HepG2 (cell line): ENCODE measurements at regions not wholly inside any gene's neighbourhood (a gene's known extent, or its start where the extent isn't known, plus 50 kb on each side); places are given as distances from the start of the nearest gene placed in this dataset.
A peak's percentile ranks its signal among the peaks of the same experiment; 100 is the strongest.

Experiments used
- BRCA1 ChIP-seq: sonication (generic); formaldehyde crosslinking; IDR thresholded peaks from 2 replicates; pipeline ENCODE4 v1.4.0; 2020; ENCODE audit warnings: missing genetic modification reagents
- FOSL2 ChIP-seq: sonication (generic); formaldehyde crosslinking; IDR thresholded peaks from 2 replicates; pipeline ENCODE4 v1.4.0; 2020; ENCODE audit warnings: missing genetic modification reagents
- GABPB1 ChIP-seq: IDR thresholded peaks from 2 replicates; pipeline ENCODE4 v1.6.1; 2016; ENCODE audit warnings: mild to moderate bottlenecking, missing genetic modification reagents, moderate library complexity, missing compliant biosample characterization
- HIVEP1 ChIP-seq: sonication (generic); formaldehyde crosslinking; IDR thresholded peaks from 2 replicates; pipeline ENCODE4 v1.4.0; 2020; ENCODE audit warnings: mild to moderate bottlenecking, missing genetic modification reagents
- NONO ChIP-seq, 2 experiments: fragments of 450-650 bp in 1 of 2; sonication (generic) in 1 of 2; formaldehyde crosslinking in 1 of 2; IDR thresholded peaks in 1 of 2; conservative IDR thresholded peaks in 1 of 2; 2 replicates each; pipeline versions ENCODE4 v1.6.1 to v1.8.0; 2017 to 2022; ENCODE audit warnings: mild to moderate bottlenecking in 1 of 2, missing genetic modification reagents in 1 of 2, moderate library complexity in 1 of 2
- TBP ChIP-seq: sonication (generic); formaldehyde crosslinking; IDR thresholded peaks from 2 replicates; pipeline ENCODE4 v1.5.0; 2020; ENCODE audit warnings: missing genetic modification reagents
- ZNF138 ChIP-seq: sonication (generic); formaldehyde crosslinking; IDR thresholded peaks from 2 replicates; pipeline ENCODE4 v1.5.0; 2020; ENCODE audit warnings: mild to moderate bottlenecking, low read depth, missing genetic modification reagents
- ZNF274 ChIP-seq: sonication (generic); formaldehyde crosslinking; IDR thresholded peaks from 2 replicates; pipeline ENCODE4 v1.5.1; 2020; ENCODE audit warnings: mild to moderate bottlenecking, missing genetic modification reagents
- ZNF484 ChIP-seq: sonication (generic); formaldehyde crosslinking; IDR thresholded peaks from 2 replicates; pipeline ENCODE4 v1.5.1; 2020; ENCODE audit warnings: mild to moderate bottlenecking, low read depth, missing genetic modification reagents, borderline replicate concordance
- ZSCAN25 ChIP-seq: sonication (generic); formaldehyde crosslinking; IDR thresholded peaks from 2 replicates; pipeline ENCODE4 v1.8.0; 2022; ENCODE audit warnings: mild to moderate bottlenecking, missing genetic modification reagents
- TF ChIP-seq, protein P1 (sequence below): sonication (generic); formaldehyde crosslinking; IDR thresholded peaks from 2 replicates; pipeline ENCODE4 v1.9.0; 2021; ENCODE audit warnings: mild to moderate bottlenecking, missing genetic modification reagents
- TF ChIP-seq, protein P2 (sequence below): sonication (generic); formaldehyde crosslinking; IDR thresholded peaks from 2 replicates; pipeline ENCODE4 v1.4.0; 2020; ENCODE audit warnings: mild to moderate bottlenecking, missing genetic modification reagents, borderline replicate concordance
- TF ChIP-seq, protein P3 (sequence below): IDR thresholded peaks from 2 replicates; pipeline ENCODE4 v1.6.1; 2016; ENCODE audit warnings: mild to moderate bottlenecking, missing biosample characterization, missing genetic modification reagents

GRCh38 chr13:26964278-26965250, 204.0 kb upstream of the GPR12 start (continued):
- TF ChIP-seq, protein P1, sequence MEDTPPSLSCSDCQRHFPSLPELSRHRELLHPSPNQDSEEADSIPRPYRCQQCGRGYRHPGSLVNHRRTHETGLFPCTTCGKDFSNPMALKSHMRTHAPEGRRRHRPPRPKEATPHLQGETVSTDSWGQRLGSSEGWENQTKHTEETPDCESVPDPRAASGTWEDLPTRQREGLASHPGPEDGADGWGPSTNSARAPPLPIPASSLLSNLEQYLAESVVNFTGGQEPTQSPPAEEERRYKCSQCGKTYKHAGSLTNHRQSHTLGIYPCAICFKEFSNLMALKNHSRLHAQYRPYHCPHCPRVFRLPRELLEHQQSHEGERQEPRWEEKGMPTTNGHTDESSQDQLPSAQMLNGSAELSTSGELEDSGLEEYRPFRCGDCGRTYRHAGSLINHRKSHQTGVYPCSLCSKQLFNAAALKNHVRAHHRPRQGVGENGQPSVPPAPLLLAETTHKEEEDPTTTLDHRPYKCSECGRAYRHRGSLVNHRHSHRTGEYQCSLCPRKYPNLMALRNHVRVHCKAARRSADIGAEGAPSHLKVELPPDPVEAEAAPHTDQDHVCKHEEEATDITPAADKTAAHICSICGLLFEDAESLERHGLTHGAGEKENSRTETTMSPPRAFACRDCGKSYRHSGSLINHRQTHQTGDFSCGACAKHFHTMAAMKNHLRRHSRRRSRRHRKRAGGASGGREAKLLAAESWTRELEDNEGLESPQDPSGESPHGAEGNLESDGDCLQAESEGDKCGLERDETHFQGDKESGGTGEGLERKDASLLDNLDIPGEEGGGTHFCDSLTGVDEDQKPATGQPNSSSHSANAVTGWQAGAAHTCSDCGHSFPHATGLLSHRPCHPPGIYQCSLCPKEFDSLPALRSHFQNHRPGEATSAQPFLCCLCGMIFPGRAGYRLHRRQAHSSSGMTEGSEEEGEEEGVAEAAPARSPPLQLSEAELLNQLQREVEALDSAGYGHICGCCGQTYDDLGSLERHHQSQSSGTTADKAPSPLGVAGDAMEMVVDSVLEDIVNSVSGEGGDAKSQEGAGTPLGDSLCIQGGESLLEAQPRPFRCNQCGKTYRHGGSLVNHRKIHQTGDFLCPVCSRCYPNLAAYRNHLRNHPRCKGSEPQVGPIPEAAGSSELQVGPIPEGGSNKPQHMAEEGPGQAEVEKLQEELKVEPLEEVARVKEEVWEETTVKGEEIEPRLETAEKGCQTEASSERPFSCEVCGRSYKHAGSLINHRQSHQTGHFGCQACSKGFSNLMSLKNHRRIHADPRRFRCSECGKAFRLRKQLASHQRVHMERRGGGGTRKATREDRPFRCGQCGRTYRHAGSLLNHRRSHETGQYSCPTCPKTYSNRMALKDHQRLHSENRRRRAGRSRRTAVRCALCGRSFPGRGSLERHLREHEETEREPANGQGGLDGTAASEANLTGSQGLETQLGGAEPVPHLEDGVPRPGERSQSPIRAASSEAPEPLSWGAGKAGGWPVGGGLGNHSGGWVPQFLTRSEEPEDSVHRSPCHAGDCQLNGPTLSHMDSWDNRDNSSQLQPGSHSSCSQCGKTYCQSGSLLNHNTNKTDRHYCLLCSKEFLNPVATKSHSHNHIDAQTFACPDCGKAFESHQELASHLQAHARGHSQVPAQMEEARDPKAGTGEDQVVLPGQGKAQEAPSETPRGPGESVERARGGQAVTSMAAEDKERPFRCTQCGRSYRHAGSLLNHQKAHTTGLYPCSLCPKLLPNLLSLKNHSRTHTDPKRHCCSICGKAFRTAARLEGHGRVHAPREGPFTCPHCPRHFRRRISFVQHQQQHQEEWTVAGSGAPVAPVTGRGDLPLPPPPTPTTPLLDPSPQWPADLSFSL (CRISPR knock-in tag) = no peak
- TF ChIP-seq ZNF274 (CRISPR knock-in tag) (no peak), GABPB1 (CRISPR knock-in tag) (0 out of 2 replicates have a peak, but pooled peaks have one; percentile 24), BRCA1 (CRISPR knock-in tag) (no peak), ZSCAN25 (CRISPR knock-in tag) (peak; percentile 88; the same call in 1 of the 2 replicates), ZNF484 (no peak), NONO (IDR thresholded peaks at IDR 0.05) (no peak), NONO (CRISPR knock-in tag; conservative IDR thresholded peaks at IDR 0.05) (no peak), TBP (no peak), HIVEP1 (CRISPR knock-in tag) (no peak), ZNF138 (CRISPR knock-in tag) (no peak), FOSL2 (CRISPR knock-in tag) (peak; percentile 66)
- TF ChIP-seq, protein P2, sequence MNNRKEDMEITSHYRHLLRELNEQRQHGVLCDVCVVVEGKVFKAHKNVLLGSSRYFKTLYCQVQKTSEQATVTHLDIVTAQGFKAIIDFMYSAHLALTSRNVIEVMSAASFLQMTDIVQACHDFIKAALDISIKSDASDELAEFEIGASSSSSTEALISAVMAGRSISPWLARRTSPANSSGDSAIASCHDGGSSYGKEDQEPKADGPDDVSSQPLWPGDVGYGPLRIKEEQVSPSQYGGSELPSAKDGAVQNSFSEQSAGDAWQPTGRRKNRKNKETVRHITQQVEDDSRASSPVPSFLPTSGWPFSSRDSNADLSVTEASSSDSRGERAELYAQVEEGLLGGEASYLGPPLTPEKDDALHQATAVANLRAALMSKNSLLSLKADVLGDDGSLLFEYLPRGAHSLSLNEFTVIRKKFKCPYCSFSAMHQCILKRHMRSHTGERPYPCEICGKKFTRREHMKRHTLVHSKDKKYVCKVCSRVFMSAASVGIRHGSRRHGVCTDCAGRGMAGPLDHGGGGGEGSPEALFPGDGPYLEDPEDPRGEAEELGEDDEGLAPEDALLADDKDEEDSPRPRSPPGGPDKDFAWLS (CRISPR knock-in tag) = no peak
- TF ChIP-seq, protein P3, sequence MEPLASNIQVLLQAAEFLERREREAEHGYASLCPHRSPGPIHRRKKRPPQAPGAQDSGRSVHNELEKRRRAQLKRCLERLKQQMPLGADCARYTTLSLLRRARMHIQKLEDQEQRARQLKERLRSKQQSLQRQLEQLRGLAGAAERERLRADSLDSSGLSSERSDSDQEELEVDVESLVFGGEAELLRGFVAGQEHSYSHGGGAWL (CRISPR knock-in tag) = no peak
